ENCODE measurements at regions not wholly inside any gene's neighbourhood (a gene's known extent, or its start where the extent isn't known, plus 50 kb on each side); places are given as distances from the start of the nearest gene placed in this dataset.

DNA sequence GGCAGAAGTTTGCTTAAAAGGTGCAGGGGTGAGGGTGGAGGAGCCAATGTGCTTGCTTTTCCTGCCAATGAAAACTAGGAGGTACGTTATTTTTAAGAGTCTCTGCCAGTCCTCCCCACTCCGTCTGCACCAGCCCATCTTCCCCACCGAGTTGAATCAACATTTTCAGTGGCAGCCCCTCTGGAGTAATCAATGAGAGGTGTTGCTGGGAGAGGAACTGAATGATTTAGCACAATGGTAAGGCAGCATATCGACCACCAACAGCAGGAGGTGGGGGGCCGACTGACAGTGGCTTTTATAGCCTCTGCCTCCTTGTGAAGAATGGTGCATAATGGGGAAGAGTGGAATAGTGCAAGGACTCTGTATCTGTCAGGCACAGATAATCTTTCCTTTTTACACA is 1465.0 kb upstream of the GOT2 start:
- TF ChIP-seq FOXA1 (IDR thresholded peaks at IDR 0.05) = no peak
- TF ChIP-seq TAF1 (conservative IDR thresholded peaks at IDR 0.05) = no peak
- no peak for TF ChIP-seq HNF4G (IDR thresholded peaks at IDR 0.05)
- no peak for TF ChIP-seq NR2F2 (IDR thresholded peaks at IDR 0.05)
- no peak for DNase-seq (ENCODE audit: low spot score)
- Histone ChIP-seq H3K4me1 (ENCODE audit: control insufficient read depth in 4 of 4, insufficient read depth in 4 of 4, low read length in 3 of 4) (no peaks in the 10 kb centered on the region), H3K36me3 (ENCODE audit: control insufficient read depth in 4 of 4, insufficient read depth in 3 of 4, low read depth in 1 of 4, low read length in 3 of 4) (no peaks in the 10 kb centered on the region), H3K27me3 (ENCODE audit: control insufficient read depth in 4 of 4, insufficient read depth in 4 of 4, low read length in 3 of 4) (peaks cover 0 to 3% (median 0%) of the 10 kb centered on the region in 4 donors), H3K27ac (ENCODE audit: low read depth in 1 of 2, low read length in 2 of 2) (no peak overlapping the region), H3K9me3 (ENCODE audit: control insufficient read depth in 4 of 4, low read length in 3 of 4) (no peaks in the 10 kb centered on the region), H3K4me3 (ENCODE audit: low read depth in 1 of 3, low read length in 3 of 3) (no peak overlapping the region), H3K9ac (ENCODE audit: low read depth in 1 of 2, low read length in 2 of 2) (no peak overlapping the region)
- 28% methylated on average over 5 of the region's 5 CpGs for WGBS

DNA sequence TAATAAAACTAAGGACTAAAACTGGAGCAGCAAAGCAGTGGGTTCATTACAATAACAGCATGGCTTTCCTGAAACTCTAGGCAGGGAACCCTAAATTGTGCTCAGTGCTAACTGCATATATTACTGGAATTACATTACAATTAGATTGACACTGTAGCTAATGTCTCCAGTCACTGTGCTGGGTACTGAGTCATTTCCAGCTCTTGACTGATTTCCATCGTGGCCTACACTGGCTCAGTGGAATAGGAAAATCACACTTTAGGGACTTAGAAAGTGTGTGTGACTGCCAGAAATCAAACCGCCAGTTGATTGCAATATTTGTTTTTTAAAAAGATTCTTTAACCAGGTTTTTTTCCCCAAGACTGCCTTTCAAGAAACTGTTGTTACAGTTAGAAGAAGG is 1447.4 kb upstream of the GOT2 start:
- WGBS = 61% methylated on average over 2 of the region's 2 CpGs
- Histone ChIP-seq H3K4me1 (ENCODE audit: control insufficient read depth in 4 of 4, insufficient read depth in 4 of 4, low read length in 3 of 4) (no peaks in the 10 kb centered on the region), H3K9me3 (ENCODE audit: control insufficient read depth in 4 of 4, low read length in 3 of 4) (no peaks in the 10 kb centered on the region), H3K4me3 (ENCODE audit: low read depth in 1 of 3, low read length in 3 of 3) (no peak overlapping the region), H3K27me3 (ENCODE audit: control insufficient read depth in 4 of 4, insufficient read depth in 4 of 4, low read length in 3 of 4) (peaks cover 0 to 3% (median 0%) of the 10 kb centered on the region in 4 donors), H3K9ac (ENCODE audit: low read depth in 1 of 2, low read length in 2 of 2) (no peak overlapping the region), H3K27ac (ENCODE audit: low read depth in 1 of 2, low read length in 2 of 2) (no peak overlapping the region), H3K36me3 (ENCODE audit: control insufficient read depth in 4 of 4, insufficient read depth in 3 of 4, low read depth in 1 of 4, low read length in 3 of 4) (no peaks in the 10 kb centered on the region)
- TF ChIP-seq JUND (IDR thresholded peaks at IDR 0.05) (no peak), RAD21 (IDR thresholded peaks at IDR 0.05) (no peak)
- TF ChIP-seq, protein P1, sequence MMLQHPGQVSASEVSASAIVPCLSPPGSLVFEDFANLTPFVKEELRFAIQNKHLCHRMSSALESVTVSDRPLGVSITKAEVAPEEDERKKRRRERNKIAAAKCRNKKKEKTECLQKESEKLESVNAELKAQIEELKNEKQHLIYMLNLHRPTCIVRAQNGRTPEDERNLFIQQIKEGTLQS (IDR thresholded peaks at IDR 0.05) = no peak
- TF ChIP-seq, protein P2, sequence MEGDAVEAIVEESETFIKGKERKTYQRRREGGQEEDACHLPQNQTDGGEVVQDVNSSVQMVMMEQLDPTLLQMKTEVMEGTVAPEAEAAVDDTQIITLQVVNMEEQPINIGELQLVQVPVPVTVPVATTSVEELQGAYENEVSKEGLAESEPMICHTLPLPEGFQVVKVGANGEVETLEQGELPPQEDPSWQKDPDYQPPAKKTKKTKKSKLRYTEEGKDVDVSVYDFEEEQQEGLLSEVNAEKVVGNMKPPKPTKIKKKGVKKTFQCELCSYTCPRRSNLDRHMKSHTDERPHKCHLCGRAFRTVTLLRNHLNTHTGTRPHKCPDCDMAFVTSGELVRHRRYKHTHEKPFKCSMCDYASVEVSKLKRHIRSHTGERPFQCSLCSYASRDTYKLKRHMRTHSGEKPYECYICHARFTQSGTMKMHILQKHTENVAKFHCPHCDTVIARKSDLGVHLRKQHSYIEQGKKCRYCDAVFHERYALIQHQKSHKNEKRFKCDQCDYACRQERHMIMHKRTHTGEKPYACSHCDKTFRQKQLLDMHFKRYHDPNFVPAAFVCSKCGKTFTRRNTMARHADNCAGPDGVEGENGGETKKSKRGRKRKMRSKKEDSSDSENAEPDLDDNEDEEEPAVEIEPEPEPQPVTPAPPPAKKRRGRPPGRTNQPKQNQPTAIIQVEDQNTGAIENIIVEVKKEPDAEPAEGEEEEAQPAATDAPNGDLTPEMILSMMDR (IDR thresholded peaks at IDR 0.05; ENCODE audit: low read depth, low read length, missing input control) = no peak
- no peak for DNase-seq (ENCODE audit: low spot score)

DNA sequence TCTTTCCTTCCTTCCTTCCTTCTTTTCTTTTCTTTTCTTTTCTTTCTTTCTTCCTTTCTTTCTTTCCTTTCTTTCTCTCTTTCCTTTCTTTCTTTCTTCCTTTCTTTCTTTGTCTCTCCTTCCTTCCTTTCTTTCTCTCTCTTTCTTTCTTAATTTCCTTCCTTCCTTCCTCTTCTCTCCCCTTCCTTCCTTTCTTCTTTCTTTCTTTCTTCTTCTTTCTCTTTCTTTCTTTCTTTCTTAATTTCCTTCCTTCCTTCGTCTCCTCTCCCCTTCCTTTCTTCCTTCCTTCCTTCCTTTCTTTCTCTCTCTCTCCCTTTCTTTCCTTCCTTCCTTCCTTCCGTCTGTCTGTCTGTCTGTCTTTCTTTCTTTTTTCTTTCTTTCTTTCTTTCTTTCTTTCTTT is 1446.5 kb upstream of the GOT2 start:
- Histone ChIP-seq H3K9me3 (ENCODE audit: control insufficient read depth in 4 of 4, low read length in 3 of 4) (no peaks in the 10 kb centered on the region), H3K27ac (ENCODE audit: low read depth in 1 of 2, low read length in 2 of 2) (no peak overlapping the region), H3K9ac (ENCODE audit: low read depth in 1 of 2, low read length in 2 of 2) (no peak overlapping the region), H3K36me3 (ENCODE audit: control insufficient read depth in 4 of 4, insufficient read depth in 3 of 4, low read depth in 1 of 4, low read length in 3 of 4) (no peaks in the 10 kb centered on the region), H3K27me3 (ENCODE audit: control insufficient read depth in 4 of 4, insufficient read depth in 4 of 4, low read length in 3 of 4) (peaks cover 0 to 3% (median 0%) of the 10 kb centered on the region in 4 donors), H3K4me1 (ENCODE audit: control insufficient read depth in 4 of 4, insufficient read depth in 4 of 4, low read length in 3 of 4) (no peaks in the 10 kb centered on the region), H3K4me3 (ENCODE audit: low read depth in 1 of 3, low read length in 3 of 3) (no peak overlapping the region)
- DNase-seq (ENCODE audit: low spot score) = no peak
- no peak for TF ChIP-seq EGR1 (IDR thresholded peaks at IDR 0.05; ENCODE audit: low read depth in 2 of 2)
- no peak for TF ChIP-seq HNF4A (conservative IDR thresholded peaks at IDR 0.05)
- no peak for TF ChIP-seq NR2F2 (IDR thresholded peaks at IDR 0.05)
- TF ChIP-seq HNF4G (IDR thresholded peaks at IDR 0.05) = no peak
- TF ChIP-seq, protein P3, sequence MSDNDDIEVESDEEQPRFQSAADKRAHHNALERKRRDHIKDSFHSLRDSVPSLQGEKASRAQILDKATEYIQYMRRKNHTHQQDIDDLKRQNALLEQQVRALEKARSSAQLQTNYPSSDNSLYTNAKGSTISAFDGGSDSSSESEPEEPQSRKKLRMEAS (IDR thresholded peaks at IDR 0.05) = no peak
- TF ChIP-seq TAF1 (conservative IDR thresholded peaks at IDR 0.05) = no peak
- no peak for TF ChIP-seq JUND (IDR thresholded peaks at IDR 0.05)
- TF ChIP-seq GABPA (IDR thresholded peaks at IDR 0.05 in 1 of 2, conservative IDR thresholded peaks at IDR 0.05 in 1 of 2) = no peak
- TF ChIP-seq, protein P1 (IDR thresholded peaks at IDR 0.05) = no peak
- TF ChIP-seq SP1 (IDR thresholded peaks at IDR 0.05) = no peak
- TF ChIP-seq, protein P2 (IDR thresholded peaks at IDR 0.05; ENCODE audit: low read depth, low read length, missing input control) = no peak
- TF ChIP-seq, protein P4, sequence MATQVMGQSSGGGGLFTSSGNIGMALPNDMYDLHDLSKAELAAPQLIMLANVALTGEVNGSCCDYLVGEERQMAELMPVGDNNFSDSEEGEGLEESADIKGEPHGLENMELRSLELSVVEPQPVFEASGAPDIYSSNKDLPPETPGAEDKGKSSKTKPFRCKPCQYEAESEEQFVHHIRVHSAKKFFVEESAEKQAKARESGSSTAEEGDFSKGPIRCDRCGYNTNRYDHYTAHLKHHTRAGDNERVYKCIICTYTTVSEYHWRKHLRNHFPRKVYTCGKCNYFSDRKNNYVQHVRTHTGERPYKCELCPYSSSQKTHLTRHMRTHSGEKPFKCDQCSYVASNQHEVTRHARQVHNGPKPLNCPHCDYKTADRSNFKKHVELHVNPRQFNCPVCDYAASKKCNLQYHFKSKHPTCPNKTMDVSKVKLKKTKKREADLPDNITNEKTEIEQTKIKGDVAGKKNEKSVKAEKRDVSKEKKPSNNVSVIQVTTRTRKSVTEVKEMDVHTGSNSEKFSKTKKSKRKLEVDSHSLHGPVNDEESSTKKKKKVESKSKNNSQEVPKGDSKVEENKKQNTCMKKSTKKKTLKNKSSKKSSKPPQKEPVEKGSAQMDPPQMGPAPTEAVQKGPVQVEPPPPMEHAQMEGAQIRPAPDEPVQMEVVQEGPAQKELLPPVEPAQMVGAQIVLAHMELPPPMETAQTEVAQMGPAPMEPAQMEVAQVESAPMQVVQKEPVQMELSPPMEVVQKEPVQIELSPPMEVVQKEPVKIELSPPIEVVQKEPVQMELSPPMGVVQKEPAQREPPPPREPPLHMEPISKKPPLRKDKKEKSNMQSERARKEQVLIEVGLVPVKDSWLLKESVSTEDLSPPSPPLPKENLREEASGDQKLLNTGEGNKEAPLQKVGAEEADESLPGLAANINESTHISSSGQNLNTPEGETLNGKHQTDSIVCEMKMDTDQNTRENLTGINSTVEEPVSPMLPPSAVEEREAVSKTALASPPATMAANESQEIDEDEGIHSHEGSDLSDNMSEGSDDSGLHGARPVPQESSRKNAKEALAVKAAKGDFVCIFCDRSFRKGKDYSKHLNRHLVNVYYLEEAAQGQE (IDR thresholded peaks at IDR 0.05) = no peak
- TF ChIP-seq, protein P5, sequence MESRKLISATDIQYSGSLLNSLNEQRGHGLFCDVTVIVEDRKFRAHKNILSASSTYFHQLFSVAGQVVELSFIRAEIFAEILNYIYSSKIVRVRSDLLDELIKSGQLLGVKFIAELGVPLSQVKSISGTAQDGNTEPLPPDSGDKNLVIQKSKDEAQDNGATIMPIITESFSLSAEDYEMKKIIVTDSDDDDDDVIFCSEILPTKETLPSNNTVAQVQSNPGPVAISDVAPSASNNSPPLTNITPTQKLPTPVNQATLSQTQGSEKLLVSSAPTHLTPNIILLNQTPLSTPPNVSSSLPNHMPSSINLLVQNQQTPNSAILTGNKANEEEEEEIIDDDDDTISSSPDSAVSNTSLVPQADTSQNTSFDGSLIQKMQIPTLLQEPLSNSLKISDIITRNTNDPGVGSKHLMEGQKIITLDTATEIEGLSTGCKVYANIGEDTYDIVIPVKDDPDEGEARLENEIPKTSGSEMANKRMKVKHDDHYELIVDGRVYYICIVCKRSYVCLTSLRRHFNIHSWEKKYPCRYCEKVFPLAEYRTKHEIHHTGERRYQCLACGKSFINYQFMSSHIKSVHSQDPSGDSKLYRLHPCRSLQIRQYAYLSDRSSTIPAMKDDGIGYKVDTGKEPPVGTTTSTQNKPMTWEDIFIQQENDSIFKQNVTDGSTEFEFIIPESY (IDR thresholded peaks at IDR 0.05) = no peak
- TF ChIP-seq FOXA1 (IDR thresholded peaks at IDR 0.05) = no peak
- WGBS = 51% methylated on average over 2 of the region's 2 CpGs

Measured in liver (tissue), 8 donors.